Medulla oblongata (tissue), 1 donor: ENCODE measurements at regions not wholly inside any gene's neighbourhood (a gene's known extent, or its start where the extent isn't known, plus 50 kb on each side); places are given as distances from the start of the nearest gene placed in this dataset.
A peak's percentile ranks its signal among the peaks of the same experiment; 100 is the strongest.
"Not testable (repeated sequence)": the region's sequence is repeated elsewhere in the genome, so short reads cannot be mapped to it uniquely, and the experiment has no call there.

Experiments used
- DNase-seq: peaks from one replicate; pipeline ENCODE4 v3.0.0-alpha.2; 2015; ENCODE audit errors: extremely low spot score

DNA sequence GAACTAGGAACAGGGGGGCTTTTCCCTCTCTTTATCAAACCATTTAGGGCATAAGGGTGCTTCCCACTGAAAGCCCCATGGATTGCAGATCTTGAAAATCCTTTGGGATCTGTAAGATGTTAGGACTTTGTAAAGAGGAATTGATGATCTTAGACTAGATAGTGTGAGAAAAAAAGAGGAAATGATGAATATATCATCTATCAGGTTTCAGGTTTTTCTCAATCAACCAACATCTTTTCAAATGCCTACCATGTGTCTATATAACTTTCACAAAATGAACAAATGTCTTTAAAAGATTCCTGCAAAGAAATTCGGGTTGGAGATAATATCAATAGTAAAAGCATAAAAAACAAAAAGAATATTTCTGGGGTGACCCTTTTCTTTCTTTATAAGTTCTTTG is 50.1 kb downstream of the KCNC4 start:
- DNase-seq: no peak

GRCh38 chr1:110262296-110262695 is 52.2 kb downstream of the KCNC4 start:
- DNase-seq: no peak

DNA sequence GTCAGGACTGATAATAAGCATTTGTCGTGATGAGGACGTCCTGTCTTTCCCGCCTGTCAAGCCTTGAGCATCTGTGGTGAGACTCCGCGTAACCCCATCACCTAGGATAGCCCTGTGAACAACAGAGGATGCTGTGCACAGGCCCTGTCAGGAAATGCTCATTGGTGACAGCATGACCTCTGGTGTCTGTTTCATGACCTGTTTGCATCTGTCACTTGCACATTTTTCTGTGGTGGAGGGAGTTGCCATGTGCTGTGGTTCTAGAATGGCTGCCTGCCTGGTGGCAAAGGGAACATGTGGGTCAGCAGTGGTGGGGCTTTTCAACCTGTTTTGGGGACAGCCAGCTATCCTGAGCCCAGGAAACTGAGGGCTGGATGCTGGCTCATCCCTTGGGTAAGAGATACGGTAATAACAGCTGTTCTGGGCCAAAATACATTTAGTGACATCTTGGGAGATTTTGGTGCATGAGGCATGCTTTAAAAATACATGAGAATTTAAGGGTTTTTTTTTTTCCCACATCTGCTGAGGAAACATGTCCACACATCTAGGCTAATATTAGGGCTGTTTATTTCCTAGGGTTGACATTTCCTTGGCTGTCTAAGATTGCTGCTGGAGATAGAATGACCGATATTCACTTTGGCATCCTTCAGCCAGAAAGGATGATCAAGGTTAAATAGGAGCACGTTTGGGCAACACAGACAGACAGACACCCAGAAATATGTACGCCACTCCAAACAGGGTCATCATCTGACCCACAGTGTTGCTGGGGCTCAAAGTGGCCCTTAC is 52.9 kb downstream of the KCNC4 start:
- no peak for DNase-seq

DNA sequence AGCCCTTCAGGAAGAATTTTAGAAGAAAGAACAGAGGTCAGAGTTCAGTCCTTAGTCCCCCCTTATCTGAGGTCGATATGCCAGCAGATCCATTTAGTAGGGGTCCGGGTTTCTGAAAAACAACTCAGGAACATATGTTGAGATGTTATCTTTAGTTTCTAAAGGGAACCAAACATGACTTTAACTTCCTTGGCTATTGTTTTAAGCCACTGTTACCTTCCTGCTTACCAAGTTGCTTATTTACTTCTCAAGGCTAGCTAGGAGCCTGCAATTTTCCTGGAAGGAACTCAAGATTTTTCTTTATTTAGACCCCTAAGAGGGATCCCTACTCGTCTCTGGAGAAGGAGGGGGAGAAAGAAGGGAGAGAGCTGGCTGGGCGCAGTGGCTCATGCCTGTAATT is 54.3 kb downstream of the KCNC4 start:
- DNase-seq: no peak

GRCh38 chr1:110265186-110265585 is 55.1 kb downstream of the KCNC4 start:
- DNase-seq: no peak

DNA sequence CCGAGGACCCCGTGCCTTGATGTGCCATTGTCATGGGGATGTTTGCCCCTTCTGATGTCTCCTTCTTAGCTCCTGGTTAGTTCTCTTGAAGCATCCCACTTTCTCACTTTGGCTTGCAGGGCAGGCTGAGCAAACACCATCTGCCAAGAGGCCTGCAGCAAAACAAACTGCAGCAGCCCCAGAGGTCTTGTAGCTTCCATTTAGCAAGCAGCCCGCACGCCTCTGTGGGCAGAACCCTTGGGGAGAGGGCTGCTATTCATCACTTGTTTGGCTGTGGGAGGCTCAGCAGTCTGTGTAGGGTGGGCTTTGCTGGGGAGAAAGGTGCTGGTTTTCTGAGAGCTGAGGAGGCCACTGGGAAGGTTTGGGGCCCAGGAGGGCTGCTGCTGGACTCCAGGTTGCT is 56.7 kb downstream of the KCNC4 start:
- no peak for DNase-seq

DNA sequence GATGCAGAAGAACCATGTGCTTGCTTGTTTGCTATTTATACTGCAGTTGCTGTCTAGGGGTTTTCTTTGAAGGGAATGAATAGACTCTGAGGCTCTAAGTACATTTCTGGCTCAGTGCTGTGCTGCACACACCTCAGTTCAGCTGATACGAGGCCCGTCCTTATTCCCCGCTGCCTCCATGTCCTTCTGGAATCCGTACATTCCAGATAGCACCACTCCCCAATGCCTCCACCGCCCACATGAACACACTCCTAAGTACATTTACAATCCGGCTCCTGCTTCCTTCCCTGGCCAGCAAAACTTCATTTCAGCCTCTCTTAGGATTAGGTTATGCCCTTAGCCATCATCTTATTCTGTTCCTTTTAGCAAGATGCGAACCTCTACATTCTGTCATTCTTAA is 57.1 kb downstream of the KCNC4 start:
- no peak for DNase-seq

DNA sequence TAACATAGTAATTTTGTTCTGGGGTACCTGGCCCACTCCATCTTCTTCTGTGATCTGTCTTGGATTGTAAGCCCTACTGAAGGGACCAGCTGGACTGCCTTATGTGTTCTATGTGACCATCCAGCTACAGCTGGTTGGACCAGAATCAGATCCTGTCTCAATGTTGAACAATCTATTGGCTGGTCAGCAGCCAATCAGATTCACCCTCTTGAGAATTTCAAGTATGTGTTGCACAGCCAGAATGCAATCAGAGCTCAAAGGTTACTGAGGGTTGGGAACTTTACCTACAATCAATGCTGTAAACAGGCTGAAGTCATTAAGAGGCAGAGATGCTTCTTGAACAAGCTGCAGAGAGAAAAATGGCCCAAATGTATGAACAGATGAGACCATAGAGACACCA is 61.9 kb downstream of the KCNC4 start:
- no peak for DNase-seq

DNA sequence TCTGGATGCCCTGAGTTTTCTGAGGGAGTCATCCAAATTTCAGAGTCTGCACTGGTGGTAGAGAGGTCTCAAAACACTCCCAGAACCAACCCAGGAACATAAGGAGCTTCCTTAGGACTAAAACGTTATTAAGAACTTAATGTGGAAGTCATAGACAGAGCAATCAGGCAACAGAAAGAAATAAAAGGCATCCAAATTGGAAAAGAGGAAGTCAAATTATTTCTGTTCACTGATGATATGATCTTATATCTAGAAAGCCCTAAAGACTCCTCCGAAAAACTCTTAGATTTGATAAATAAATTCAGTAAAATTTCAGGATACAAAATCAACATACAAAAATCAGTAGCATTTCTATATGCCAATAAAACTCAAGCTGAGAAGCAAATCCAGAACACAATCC is 63.7 kb downstream of the KCNC4 start:
- DNase-seq: not testable (repeated sequence)

DNA sequence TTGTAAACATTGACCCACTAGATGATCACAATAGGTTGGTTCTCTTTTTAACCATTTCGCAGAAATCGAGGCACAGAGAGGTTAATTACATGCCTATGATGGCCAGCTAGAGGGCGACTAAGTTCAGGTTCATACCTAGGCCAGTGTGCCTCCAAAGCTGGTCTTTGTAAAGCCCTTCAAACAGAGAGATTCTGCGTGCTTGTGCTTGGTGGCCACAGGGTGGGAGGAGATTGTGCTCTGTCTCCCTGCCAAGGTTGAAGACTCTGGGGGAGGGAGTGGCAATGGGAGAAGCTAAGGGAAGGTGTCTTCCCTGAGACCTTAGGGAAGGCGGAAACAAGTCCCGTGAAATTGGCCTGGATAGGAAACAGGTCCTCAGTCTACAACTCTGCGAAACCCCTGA is 59.1 kb upstream of the RBM15 start:
- DNase-seq: no peak

- DNase-seq: no peak
These were observed 58.4 kb upstream of the RBM15 start for GRCh38 chr1:110280804-110281203.

DNA sequence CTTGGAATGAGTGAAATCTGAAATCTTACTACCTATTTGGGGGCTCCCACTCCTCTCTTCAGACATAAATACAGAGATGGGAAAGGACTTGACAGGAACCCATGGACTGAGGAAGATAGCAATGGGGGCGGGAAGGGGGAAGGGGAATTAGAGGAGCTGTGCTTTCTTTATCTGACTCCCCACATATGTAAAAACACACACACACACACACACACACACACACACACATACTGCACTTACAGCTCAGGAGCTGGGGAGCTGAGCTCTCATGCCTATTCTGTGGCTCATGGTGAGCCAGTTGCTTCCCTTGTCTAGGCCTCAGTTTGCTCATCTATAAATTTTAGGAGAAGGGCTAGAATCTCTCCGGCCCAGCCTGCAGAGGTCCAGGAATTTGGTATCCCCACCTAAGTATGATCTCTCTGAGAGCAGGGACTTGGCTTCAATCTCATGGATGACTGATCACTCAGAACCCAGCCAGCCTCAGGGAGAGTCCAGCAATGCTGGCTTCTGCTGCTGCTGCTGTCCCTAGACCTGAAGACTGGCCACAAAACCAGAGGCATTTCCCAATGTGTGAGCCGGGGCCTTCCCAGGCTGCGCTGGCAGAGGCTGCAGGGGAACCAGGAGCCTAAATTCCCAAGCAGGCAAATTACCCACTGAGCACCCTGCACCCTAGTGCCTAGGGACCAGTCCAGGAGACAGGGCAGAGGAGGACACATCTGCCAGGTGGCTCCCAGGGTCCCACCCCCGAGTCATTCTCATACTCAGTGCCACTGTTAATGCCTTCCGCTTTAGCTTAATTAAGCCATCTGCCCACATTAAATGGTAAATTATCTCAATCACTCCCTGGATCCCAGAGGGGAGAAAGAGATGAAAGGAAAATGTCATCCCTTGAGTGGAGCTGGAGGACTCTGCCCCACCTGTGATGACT is 57.5 kb upstream of the RBM15 start:
- DNase-seq: no peak

DNA sequence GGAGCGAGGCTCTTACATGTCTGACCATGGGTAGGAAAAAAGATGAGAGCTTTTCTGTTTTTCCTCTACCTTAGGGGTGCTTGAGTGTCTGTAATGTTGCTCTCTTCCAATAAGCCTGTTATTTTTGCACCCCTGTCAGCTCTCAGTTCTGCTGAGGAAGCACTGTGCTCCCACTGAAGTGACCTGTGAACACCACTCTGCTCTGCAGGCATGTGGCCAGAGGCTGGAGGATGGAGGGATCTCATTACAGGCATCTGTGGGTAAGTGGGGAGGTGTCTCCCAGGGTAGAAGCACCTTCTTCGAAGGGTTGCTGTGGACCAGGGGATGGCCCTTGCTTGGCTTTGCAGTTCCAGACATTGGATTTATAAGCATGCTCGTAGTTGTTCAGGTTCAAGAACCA is 56.8 kb upstream of the RBM15 start:
- DNase-seq: no peak

GRCh38 chr1:110283677-110284076 is 55.5 kb upstream of the RBM15 start:
- DNase-seq: no peak

DNA sequence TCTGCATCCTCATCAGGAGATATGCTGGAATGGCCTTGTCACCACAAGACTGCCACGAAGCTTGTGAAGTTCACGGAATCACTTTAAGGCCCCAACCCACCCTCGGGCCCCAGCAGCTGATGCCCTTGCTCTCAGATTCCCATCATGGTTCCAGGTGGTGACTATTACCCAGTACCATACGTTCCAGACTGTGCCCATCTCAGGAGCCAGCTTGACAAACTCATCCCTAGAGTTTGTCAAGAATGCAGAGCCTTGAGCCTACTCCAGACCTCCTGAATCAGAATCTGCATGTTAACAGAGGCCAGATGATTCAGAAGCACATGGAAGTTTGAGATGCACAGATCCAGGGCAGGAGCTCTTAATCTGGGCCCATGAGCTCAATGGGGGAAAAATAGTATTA is 53.9 kb upstream of the RBM15 start:
- no peak for DNase-seq

- peak; percentile 12 for DNase-seq
These were observed 52.6 kb upstream of the RBM15 start for GRCh38 chr1:110286564-110286963.

DNA sequence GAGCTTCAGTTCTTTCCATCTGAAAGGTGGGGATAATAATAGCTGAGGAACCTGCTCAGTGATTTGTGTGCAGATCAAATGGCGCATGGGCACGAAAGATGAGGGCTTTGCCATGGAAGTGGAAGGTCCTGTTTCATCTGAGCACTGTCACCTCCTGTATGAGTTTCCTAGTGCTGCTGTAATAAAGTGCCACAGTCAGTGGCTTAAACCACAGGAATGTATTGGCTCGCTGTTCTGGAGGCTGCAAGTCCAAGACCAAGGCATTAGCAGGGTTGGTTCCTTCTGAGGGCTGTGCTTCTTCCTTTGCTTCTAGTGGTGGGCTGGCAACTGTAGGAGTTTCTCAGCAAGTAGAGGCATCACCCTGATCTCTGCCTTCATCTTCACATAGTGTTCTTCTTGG is 51.1 kb upstream of the RBM15 start:
- no peak for DNase-seq
